Stomach (tissue), 8 donors: ENCODE measurements at regions not wholly inside any gene's neighbourhood (a gene's known extent, or its start where the extent isn't known, plus 50 kb on each side); places are given as distances from the start of the nearest gene placed in this dataset.

Source experiments
- DNase-seq, 2 donors: peaks; one replicate each; pipeline versions ENCODE4 v3.0.0 to v3.0.0-alpha.2; 2013 to 2019
- H3K27ac ChIP-seq, 5 donors: fragments of 200-600 bp in 4 of 5; sonication (generic) in 4 of 5; one replicate each; pipeline ENCODE4 v1.5.1; 2013 to 2019; ENCODE audit warnings: mild to moderate bottlenecking in 1 of 5, moderate library complexity in 1 of 5
- H3K27me3 ChIP-seq, 3 donors: fragments of 200-600 bp; sonication (generic); one replicate each; pipeline ENCODE4 v1.5.1; 2017 to 2019; ENCODE audit warnings: mixed run types in 1 of 3
- H3K36me3 ChIP-seq, 4 donors: fragments of 200-600 bp; sonication (generic); 1 replicate in 3 of 4; 2 replicates in 1 of 4; pipeline ENCODE4 v1.5.1; 2016 to 2019
- H3K4me1 ChIP-seq, 4 donors: fragments of 200-600 bp; sonication (generic); one replicate each; pipeline ENCODE4 v1.5.1; 2016 to 2019
- H3K4me3 ChIP-seq, 4 donors: fragments of 200-600 bp; sonication (generic) in 3 of 4; one replicate each; pipeline ENCODE4 v1.5.1; 2016 to 2019; ENCODE audit warnings: mild to moderate bottlenecking in 1 of 4
- H3K9me3 ChIP-seq, 4 donors: fragments of 200-600 bp; sonication (generic); one replicate each; pipeline ENCODE4 v1.5.1; 2016 to 2019
- CTCF ChIP-seq, 7 experiments: fragments of 450-650 bp in 4 of 7; fragments of 200-600 bp in 3 of 7; sonication (generic) in 3 of 7; IDR thresholded peaks; one replicate each; pipeline ENCODE4 v1.5.1; 2016 to 2019; ENCODE audit warnings: antibody characterized with exemption in 7 of 7, control low read depth in 2 of 7, mild to moderate bottlenecking in 1 of 7
- EP300 ChIP-seq: sonication (generic); formaldehyde crosslinking; IDR thresholded peaks from one replicate; pipeline ENCODE4 v1.6.1; 2017; ENCODE audit warnings: antibody characterized with exemption
- POLR2A ChIP-seq, 4 donors: fragments of 450-650 bp; IDR thresholded peaks; one replicate each; pipeline ENCODE4 v1.6.1; 2016; ENCODE audit warnings: antibody characterized with exemption in 4 of 4, control low read depth in 2 of 4, mild to moderate bottlenecking in 1 of 4, moderate library complexity in 1 of 4
- POLR2AphosphoS5 ChIP-seq, 3 donors: sonication (generic); formaldehyde crosslinking; IDR thresholded peaks; one replicate each; pipeline ENCODE4 v1.6.1; 2016; ENCODE audit warnings: antibody characterized with exemption in 3 of 3
- WGBS, 5 donors: extraction: QIAGEN DNeasy Blood & Tissue Kit in 3 of 5; methylation state at CpG; one replicate each; pipeline versions ENCODE4 v1.1.5 to v1.1.7; 2013 to 2018; 5-methylcytosine and 5-hydroxymethylcytosine counted together
- intact Hi-C: fragments of 100-400 bp; cut with DNase I; formaldehyde crosslinking; loops from one replicate; pipeline ENCODE4 v1.15.1; 2023; ENCODE audit warnings: low total_unique reads
- donor health status: healthy with polysubstance abuse.
- donor health status: Bipolar disorder and iron deficiency.
- donor health status: healthy.

GRCh38 chr7:98697083-98697482 lies 80.0 kb downstream of the NPTX2 start:
- no peak for DNase-seq
- no peak overlapping the region for H3K4me3 ChIP-seq
- H3K36me3 ChIP-seq = no peaks in the 10 kb centered on the region
- intact Hi-C loops = no loop called here
- 65 to 95% (median 83%) methylated on average over 3 of the region's 3 CpGs for WGBS, 5 donors
- no peak for TF ChIP-seq CTCF (IDR thresholded peaks at IDR 0.05)
- TF ChIP-seq EP300 = no peak
- no peak for TF ChIP-seq POLR2AphosphoS5 (IDR thresholded peaks at IDR 0.05)
- TF ChIP-seq POLR2A (IDR thresholded peaks at IDR 0.05) = no peak
- peaks cover 0 to 5% (median 0%) of the 10 kb centered on the region in 3 donors for H3K27me3 ChIP-seq
- no peaks in the 10 kb centered on the region for H3K4me1 ChIP-seq
- H3K27ac ChIP-seq = no peak overlapping the region
- peaks cover 0 to 32% (median 21%) of the 10 kb centered on the region in 4 donors for H3K9me3 ChIP-seq

- peaks cover 0 to 26% (median 17%) of the 10 kb centered on the region in 4 donors for H3K9me3 ChIP-seq
- TF ChIP-seq POLR2AphosphoS5 (IDR thresholded peaks at IDR 0.05) (no peak), POLR2A (IDR thresholded peaks at IDR 0.05) (no peak), EP300 (no peak), CTCF (IDR thresholded peaks at IDR 0.05) (no peak)
- intact Hi-C loops = no loop called here
- H3K27ac ChIP-seq = no peak overlapping the region
- H3K27me3 ChIP-seq = peaks cover 0 to 5% (median 0%) of the 10 kb centered on the region in 3 donors
- H3K36me3 ChIP-seq = no peaks in the 10 kb centered on the region
- H3K4me1 ChIP-seq = no peaks in the 10 kb centered on the region
- 67 to 75% (median 70%) methylated on average over 9 of the region's 9 CpGs for WGBS, 5 donors
- H3K4me3 ChIP-seq = no peak overlapping the region
- no peak for DNase-seq
These were observed 80.6 kb downstream of the NPTX2 start for GRCh38 chr7:98697485-98698240.

- intact Hi-C loops = no loop called here
- no peak overlapping the region for H3K4me3 ChIP-seq
- no peak for DNase-seq
- WGBS, 5 donors = 54 to 72% (median 70%) methylated on average over 2 of the region's 2 CpGs
- H3K9me3 ChIP-seq = peaks cover 0 to 15% (median 6%) of the 10 kb centered on the region in 4 donors
- no peaks in the 10 kb centered on the region for H3K36me3 ChIP-seq
- no peaks in the 10 kb centered on the region for H3K27me3 ChIP-seq
- TF ChIP-seq POLR2A (IDR thresholded peaks at IDR 0.05) = no peak
- H3K27ac ChIP-seq = no peak overlapping the region
- H3K4me1 ChIP-seq = no peaks in the 10 kb centered on the region
These were observed 81.9 kb downstream of the NPTX2 start for GRCh38 chr7:98698976-98699375.

- no peak overlapping the region for H3K27ac ChIP-seq
- H3K4me3 ChIP-seq = no peak overlapping the region
- no peaks in the 10 kb centered on the region for H3K4me1 ChIP-seq
- no peak for TF ChIP-seq POLR2AphosphoS5 (IDR thresholded peaks at IDR 0.05)
- TF ChIP-seq CTCF (IDR thresholded peaks at IDR 0.05) = no peak
- no peak for TF ChIP-seq POLR2A (IDR thresholded peaks at IDR 0.05)
- no peak for TF ChIP-seq EP300
- no peak for DNase-seq
- no peaks in the 10 kb centered on the region for H3K36me3 ChIP-seq
- WGBS, 5 donors = 47 to 68% (median 57%) methylated on average over 2 to 3 of the region's 3 CpGs
- peaks cover 0 to 15% (median 5%) of the 10 kb centered on the region in 4 donors for H3K9me3 ChIP-seq
- H3K27me3 ChIP-seq = no peaks in the 10 kb centered on the region
- intact Hi-C loops = no loop called here
These were observed 83.4 kb downstream of the NPTX2 start for GRCh38 chr7:98700533-98700932.

- 78 to 85% (median 85%) methylated on average over 11 of the region's 11 CpGs for WGBS, 5 donors
- no peak overlapping the region for H3K4me3 ChIP-seq
- DNase-seq = no peak
- TF ChIP-seq CTCF (IDR thresholded peaks at IDR 0.05) = no peak
- TF ChIP-seq POLR2AphosphoS5 (IDR thresholded peaks at IDR 0.05) = no peak
- intact Hi-C loops = no loop called here
- H3K27me3 ChIP-seq = peaks cover 0 to under 1% (median 0%) of the 10 kb centered on the region in 3 donors
- H3K27ac ChIP-seq = no peak overlapping the region
- H3K36me3 ChIP-seq = no peaks in the 10 kb centered on the region
- H3K9me3 ChIP-seq = peaks cover 0 to 13% (median 5%) of the 10 kb centered on the region in 4 donors
- no peaks in the 10 kb centered on the region for H3K4me1 ChIP-seq
These were observed 84.3 kb downstream of the NPTX2 start for GRCh38 chr7:98701372-98701771.
